H1 (cell line): ENCODE measurements at regions not wholly inside any gene's neighbourhood (a gene's known extent, or its start where the extent isn't known, plus 50 kb on each side); places are given as distances from the start of the nearest gene placed in this dataset.

Experiments
- CBX8 ChIP-seq: fragments of 300-800, 300-1000 bp; sonication (generic); IDR thresholded peaks from 2 replicates; pipeline ENCODE4 v1.7.1; 2016; ENCODE audit warnings: low read depth, low read length, borderline replicate concordance
- EP300 ChIP-seq, 2 experiments: IDR thresholded peaks; 1 replicate in 1 of 2; 2 replicates in 1 of 2; pipeline ENCODE4 v1.6.1; 2011 to 2012; ENCODE audit warnings: low read depth in 2 of 2, low read length in 2 of 2, mild to moderate bottlenecking in 2 of 2, borderline replicate concordance in 1 of 2, inconsistent platforms in 1 of 2, moderate library complexity in 1 of 2
- EZH2 ChIP-seq: fragments of 200-600 bp; sonication (generic); IDR thresholded peaks from 2 replicates; pipeline ENCODE4 v1.7.1; 2012; ENCODE audit warnings: low read depth, mild to moderate bottlenecking, moderate library complexity, low read length, inconsistent platforms; ENCODE audit not compliant: severe bottlenecking
- GABPA ChIP-seq: IDR thresholded peaks from 2 replicates; pipeline ENCODE4 v1.6.1; 2011; ENCODE audit warnings: mild to moderate bottlenecking, low read length, moderate library complexity, borderline replicate concordance; ENCODE audit not compliant: insufficient read depth
- HDAC2 ChIP-seq, 2 experiments: fragments of 300-600 bp in 1 of 2; sonication (generic) in 1 of 2; IDR thresholded peaks; 2 replicates each; pipeline ENCODE4 v1.6.1; 2011 to 2012; ENCODE audit warnings: low read depth in 2 of 2, low read length in 2 of 2, mild to moderate bottlenecking in 2 of 2, moderate library complexity in 2 of 2, borderline replicate concordance in 1 of 2, inconsistent platforms in 1 of 2
- JUND ChIP-seq: IDR thresholded peaks from 2 replicates; pipeline ENCODE4 v1.6.1; 2011; ENCODE audit warnings: mild to moderate bottlenecking, improper control_type of control experiment, low read length
- POLR2A ChIP-seq, 2 experiments: IDR thresholded peaks; 1 replicate in 1 of 2; 2 replicates in 1 of 2; pipeline ENCODE4 v1.6.1; 2011; ENCODE audit warnings: low read depth in 2 of 2, low read length in 2 of 2, mild to moderate bottlenecking in 2 of 2; ENCODE audit errors: control extremely low read depth in 1 of 2
- SP1 ChIP-seq: IDR thresholded peaks from 2 replicates; pipeline ENCODE4 v1.6.1; 2011; ENCODE audit warnings: low read depth, low read length
- TAF7 ChIP-seq: optimal IDR thresholded peaks from 2 replicates; pipeline ENCODE3; 2011; ENCODE audit warnings: low read depth, mild to moderate bottlenecking, inconsistent platforms, low read length, moderate library complexity, borderline replicate concordance
- TCF12 ChIP-seq: IDR thresholded peaks from 2 replicates; pipeline ENCODE4 v1.6.1; 2011; ENCODE audit warnings: low read depth, mild to moderate bottlenecking, low read length
- TF ChIP-seq, protein P1 (sequence below), 3 experiments: IDR thresholded peaks; 1 replicate in 2 of 3; 2 replicates in 1 of 3; pipeline versions ENCODE4 v1.5.1 to v1.6.1; 2011; ENCODE audit warnings: low read length in 3 of 3, mild to moderate bottlenecking in 3 of 3, inconsistent platforms in 2 of 3, low read depth in 1 of 3, moderate library complexity in 1 of 3; ENCODE audit not compliant: insufficient read depth in 1 of 3; ENCODE audit errors: control extremely low read depth in 1 of 3
- TF ChIP-seq, protein P2 (sequence below): IDR thresholded peaks from 2 replicates; pipeline ENCODE4 v1.6.1; 2012; ENCODE audit warnings: inconsistent platforms
- TF ChIP-seq, protein P3 (sequence below): IDR thresholded peaks from 2 replicates; pipeline ENCODE4 v1.6.1; 2011; ENCODE audit warnings: low read length, improper control_type of control experiment

DNA sequence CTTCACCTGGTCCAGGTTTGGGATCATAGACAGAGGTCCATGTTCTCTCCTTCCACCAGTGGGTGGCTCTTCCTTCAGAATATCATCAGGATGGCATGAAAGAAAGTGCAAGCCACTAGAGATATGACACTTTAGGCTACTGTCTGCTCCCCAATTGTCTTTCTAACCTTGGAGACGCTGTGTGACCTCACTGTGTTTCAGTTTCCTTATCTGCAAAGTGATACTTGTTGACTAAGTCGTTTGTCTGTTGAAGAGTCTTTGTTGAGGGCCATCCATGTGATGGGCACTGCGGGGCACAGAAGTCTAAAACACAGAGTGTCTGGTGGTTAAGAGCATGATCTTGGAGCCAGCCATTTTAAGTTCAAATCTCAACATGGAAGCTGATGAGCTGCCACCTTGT is 259.9 kb upstream of the THSD7B start:
- no peak for TF ChIP-seq SP1
- TF ChIP-seq, protein P1, sequence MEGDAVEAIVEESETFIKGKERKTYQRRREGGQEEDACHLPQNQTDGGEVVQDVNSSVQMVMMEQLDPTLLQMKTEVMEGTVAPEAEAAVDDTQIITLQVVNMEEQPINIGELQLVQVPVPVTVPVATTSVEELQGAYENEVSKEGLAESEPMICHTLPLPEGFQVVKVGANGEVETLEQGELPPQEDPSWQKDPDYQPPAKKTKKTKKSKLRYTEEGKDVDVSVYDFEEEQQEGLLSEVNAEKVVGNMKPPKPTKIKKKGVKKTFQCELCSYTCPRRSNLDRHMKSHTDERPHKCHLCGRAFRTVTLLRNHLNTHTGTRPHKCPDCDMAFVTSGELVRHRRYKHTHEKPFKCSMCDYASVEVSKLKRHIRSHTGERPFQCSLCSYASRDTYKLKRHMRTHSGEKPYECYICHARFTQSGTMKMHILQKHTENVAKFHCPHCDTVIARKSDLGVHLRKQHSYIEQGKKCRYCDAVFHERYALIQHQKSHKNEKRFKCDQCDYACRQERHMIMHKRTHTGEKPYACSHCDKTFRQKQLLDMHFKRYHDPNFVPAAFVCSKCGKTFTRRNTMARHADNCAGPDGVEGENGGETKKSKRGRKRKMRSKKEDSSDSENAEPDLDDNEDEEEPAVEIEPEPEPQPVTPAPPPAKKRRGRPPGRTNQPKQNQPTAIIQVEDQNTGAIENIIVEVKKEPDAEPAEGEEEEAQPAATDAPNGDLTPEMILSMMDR (IDR thresholded peaks at IDR 0.05; ENCODE audit: control extremely low read depth in 1 of 3, insufficient read depth in 1 of 3, low read depth in 1 of 3, low read length in 3 of 3): no peak
- no peak for TF ChIP-seq POLR2A (IDR thresholded peaks at IDR 0.05; ENCODE audit: control extremely low read depth in 1 of 2, low read depth in 2 of 2, low read length in 2 of 2)
- TF ChIP-seq EZH2: no peak
- TF ChIP-seq JUND: no peak
- no peak for TF ChIP-seq TAF7
- no peak for TF ChIP-seq HDAC2 (IDR thresholded peaks at IDR 0.05; ENCODE audit: borderline replicate concordance in 1 of 2, low read depth in 2 of 2, low read length in 2 of 2)
- no peak for TF ChIP-seq EP300 (IDR thresholded peaks at IDR 0.05; ENCODE audit: borderline replicate concordance in 1 of 2, low read depth in 2 of 2, low read length in 2 of 2)
- TF ChIP-seq, protein P2, sequence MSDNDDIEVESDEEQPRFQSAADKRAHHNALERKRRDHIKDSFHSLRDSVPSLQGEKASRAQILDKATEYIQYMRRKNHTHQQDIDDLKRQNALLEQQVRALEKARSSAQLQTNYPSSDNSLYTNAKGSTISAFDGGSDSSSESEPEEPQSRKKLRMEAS: no peak
- TF ChIP-seq CBX8: no peak
- TF ChIP-seq GABPA: no peak
- TF ChIP-seq TCF12: no peak
- TF ChIP-seq, protein P3, sequence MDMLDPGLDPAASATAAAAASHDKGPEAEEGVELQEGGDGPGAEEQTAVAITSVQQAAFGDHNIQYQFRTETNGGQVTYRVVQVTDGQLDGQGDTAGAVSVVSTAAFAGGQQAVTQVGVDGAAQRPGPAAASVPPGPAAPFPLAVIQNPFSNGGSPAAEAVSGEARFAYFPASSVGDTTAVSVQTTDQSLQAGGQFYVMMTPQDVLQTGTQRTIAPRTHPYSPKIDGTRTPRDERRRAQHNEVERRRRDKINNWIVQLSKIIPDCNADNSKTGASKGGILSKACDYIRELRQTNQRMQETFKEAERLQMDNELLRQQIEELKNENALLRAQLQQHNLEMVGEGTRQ: no peak
